ENCODE measurements at regions not wholly inside any gene's neighbourhood (a gene's known extent, or its start where the extent isn't known, plus 50 kb on each side); places are given as distances from the start of the nearest gene placed in this dataset.
"Not testable (repeated sequence)": the region's sequence is repeated elsewhere in the genome, so short reads cannot be mapped to it uniquely, and the experiment has no call there.

DNA sequence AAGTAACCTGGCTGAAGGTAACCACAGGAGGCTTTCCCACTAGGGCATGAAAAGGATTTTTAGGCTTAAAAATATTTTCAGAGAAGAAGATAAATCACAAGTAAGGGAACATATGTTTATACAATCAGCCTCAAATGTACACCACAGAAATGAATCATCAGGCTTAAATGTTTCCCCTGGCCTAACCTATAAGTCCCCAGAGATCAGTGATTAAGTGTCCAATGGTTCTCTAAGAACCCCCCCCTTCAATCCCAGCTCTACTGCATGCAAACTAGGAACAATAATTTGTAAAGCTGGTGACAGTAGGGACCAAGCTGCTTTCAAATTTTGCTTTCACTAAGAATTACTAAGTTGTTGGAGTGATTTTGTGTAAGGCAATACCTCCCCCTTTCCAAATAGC is 431.6 kb upstream of the LMCD1 start:
- Histone ChIP-seq H3K27me3 (ENCODE audit: control insufficient read depth in 4 of 4, insufficient read depth in 4 of 4, low read length in 3 of 4) (no peaks in the 10 kb centered on the region), H3K36me3 (ENCODE audit: control insufficient read depth in 4 of 4, insufficient read depth in 3 of 4, low read depth in 1 of 4, low read length in 3 of 4) (no peaks in the 10 kb centered on the region), H3K9me3 (ENCODE audit: control insufficient read depth in 4 of 4, low read length in 3 of 4) (no peaks in the 10 kb centered on the region), H3K27ac (ENCODE audit: low read depth in 1 of 2, low read length in 2 of 2) (no peak overlapping the region), H3K4me1 (ENCODE audit: control insufficient read depth in 4 of 4, insufficient read depth in 4 of 4, low read length in 3 of 4) (no peaks in the 10 kb centered on the region), H3K4me3 (ENCODE audit: low read depth in 1 of 3, low read length in 3 of 3) (no peak overlapping the region), H3K9ac (ENCODE audit: low read depth in 1 of 2, low read length in 2 of 2) (no peak overlapping the region)
- DNase-seq (ENCODE audit: low spot score) = no peak
- TF ChIP-seq EGR1 (IDR thresholded peaks at IDR 0.05; ENCODE audit: low read depth in 2 of 2) (no peak), TAF1 (conservative IDR thresholded peaks at IDR 0.05) (no peak), NR2F2 (IDR thresholded peaks at IDR 0.05) (no peak), JUND (IDR thresholded peaks at IDR 0.05) (no peak), RAD21 (IDR thresholded peaks at IDR 0.05) (no peak), SP1 (IDR thresholded peaks at IDR 0.05) (no peak), FOXA2 (IDR thresholded peaks at IDR 0.05) (no peak), HNF4G (IDR thresholded peaks at IDR 0.05) (no peak), HNF4A (conservative IDR thresholded peaks at IDR 0.05) (no peak)
- TF ChIP-seq, protein P1, sequence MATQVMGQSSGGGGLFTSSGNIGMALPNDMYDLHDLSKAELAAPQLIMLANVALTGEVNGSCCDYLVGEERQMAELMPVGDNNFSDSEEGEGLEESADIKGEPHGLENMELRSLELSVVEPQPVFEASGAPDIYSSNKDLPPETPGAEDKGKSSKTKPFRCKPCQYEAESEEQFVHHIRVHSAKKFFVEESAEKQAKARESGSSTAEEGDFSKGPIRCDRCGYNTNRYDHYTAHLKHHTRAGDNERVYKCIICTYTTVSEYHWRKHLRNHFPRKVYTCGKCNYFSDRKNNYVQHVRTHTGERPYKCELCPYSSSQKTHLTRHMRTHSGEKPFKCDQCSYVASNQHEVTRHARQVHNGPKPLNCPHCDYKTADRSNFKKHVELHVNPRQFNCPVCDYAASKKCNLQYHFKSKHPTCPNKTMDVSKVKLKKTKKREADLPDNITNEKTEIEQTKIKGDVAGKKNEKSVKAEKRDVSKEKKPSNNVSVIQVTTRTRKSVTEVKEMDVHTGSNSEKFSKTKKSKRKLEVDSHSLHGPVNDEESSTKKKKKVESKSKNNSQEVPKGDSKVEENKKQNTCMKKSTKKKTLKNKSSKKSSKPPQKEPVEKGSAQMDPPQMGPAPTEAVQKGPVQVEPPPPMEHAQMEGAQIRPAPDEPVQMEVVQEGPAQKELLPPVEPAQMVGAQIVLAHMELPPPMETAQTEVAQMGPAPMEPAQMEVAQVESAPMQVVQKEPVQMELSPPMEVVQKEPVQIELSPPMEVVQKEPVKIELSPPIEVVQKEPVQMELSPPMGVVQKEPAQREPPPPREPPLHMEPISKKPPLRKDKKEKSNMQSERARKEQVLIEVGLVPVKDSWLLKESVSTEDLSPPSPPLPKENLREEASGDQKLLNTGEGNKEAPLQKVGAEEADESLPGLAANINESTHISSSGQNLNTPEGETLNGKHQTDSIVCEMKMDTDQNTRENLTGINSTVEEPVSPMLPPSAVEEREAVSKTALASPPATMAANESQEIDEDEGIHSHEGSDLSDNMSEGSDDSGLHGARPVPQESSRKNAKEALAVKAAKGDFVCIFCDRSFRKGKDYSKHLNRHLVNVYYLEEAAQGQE (IDR thresholded peaks at IDR 0.05) = no peak
- TF ChIP-seq, protein P2, sequence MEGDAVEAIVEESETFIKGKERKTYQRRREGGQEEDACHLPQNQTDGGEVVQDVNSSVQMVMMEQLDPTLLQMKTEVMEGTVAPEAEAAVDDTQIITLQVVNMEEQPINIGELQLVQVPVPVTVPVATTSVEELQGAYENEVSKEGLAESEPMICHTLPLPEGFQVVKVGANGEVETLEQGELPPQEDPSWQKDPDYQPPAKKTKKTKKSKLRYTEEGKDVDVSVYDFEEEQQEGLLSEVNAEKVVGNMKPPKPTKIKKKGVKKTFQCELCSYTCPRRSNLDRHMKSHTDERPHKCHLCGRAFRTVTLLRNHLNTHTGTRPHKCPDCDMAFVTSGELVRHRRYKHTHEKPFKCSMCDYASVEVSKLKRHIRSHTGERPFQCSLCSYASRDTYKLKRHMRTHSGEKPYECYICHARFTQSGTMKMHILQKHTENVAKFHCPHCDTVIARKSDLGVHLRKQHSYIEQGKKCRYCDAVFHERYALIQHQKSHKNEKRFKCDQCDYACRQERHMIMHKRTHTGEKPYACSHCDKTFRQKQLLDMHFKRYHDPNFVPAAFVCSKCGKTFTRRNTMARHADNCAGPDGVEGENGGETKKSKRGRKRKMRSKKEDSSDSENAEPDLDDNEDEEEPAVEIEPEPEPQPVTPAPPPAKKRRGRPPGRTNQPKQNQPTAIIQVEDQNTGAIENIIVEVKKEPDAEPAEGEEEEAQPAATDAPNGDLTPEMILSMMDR (IDR thresholded peaks at IDR 0.05; ENCODE audit: low read depth, low read length, missing input control) = no peak
- TF ChIP-seq, protein P3, sequence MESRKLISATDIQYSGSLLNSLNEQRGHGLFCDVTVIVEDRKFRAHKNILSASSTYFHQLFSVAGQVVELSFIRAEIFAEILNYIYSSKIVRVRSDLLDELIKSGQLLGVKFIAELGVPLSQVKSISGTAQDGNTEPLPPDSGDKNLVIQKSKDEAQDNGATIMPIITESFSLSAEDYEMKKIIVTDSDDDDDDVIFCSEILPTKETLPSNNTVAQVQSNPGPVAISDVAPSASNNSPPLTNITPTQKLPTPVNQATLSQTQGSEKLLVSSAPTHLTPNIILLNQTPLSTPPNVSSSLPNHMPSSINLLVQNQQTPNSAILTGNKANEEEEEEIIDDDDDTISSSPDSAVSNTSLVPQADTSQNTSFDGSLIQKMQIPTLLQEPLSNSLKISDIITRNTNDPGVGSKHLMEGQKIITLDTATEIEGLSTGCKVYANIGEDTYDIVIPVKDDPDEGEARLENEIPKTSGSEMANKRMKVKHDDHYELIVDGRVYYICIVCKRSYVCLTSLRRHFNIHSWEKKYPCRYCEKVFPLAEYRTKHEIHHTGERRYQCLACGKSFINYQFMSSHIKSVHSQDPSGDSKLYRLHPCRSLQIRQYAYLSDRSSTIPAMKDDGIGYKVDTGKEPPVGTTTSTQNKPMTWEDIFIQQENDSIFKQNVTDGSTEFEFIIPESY (IDR thresholded peaks at IDR 0.05) = no peak
- TF ChIP-seq, protein P4, sequence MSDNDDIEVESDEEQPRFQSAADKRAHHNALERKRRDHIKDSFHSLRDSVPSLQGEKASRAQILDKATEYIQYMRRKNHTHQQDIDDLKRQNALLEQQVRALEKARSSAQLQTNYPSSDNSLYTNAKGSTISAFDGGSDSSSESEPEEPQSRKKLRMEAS (IDR thresholded peaks at IDR 0.05) = no peak

DNA sequence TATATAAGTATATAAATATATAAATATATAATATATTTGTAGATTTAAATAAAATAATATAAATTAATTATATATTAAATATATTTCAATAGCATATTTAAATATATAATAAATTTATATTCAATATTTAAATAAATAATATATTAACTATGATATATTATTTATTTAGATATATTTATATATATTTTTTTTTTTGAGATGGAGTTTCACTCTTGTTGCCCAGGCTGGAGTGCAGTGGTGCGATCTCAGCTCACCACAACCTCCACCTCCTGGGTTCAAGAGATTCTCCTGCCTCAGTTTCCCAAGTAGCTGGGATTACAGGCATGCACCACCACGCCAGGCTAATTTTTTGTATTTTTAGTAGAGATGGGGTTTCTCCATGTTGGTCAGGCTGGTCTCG is 426.9 kb upstream of the LMCD1 start:
- H3K9ac ChIP-seq (ENCODE audit: low read depth in 1 of 2, low read length in 2 of 2); H3K4me1 ChIP-seq (ENCODE audit: control insufficient read depth in 4 of 4, insufficient read depth in 4 of 4, low read length in 3 of 4); H3K4me3 ChIP-seq (ENCODE audit: low read depth in 1 of 3, low read length in 3 of 3); H3K27me3 ChIP-seq (ENCODE audit: control insufficient read depth in 4 of 4, insufficient read depth in 4 of 4, low read length in 3 of 4); H3K36me3 ChIP-seq (ENCODE audit: control insufficient read depth in 4 of 4, insufficient read depth in 3 of 4, low read depth in 1 of 4, low read length in 3 of 4); H3K9me3 ChIP-seq (ENCODE audit: control insufficient read depth in 4 of 4, low read length in 3 of 4); DNase-seq (ENCODE audit: low spot score); H3K27ac ChIP-seq (ENCODE audit: low read depth in 1 of 2, low read length in 2 of 2): not testable (repeated sequence)
- 93% methylated on average over 3 of the region's 3 CpGs for WGBS
